H7 (cell line): ENCODE measurements at regions not wholly inside any gene's neighbourhood (a gene's known extent, or its start where the extent isn't known, plus 50 kb on each side); places are given as distances from the start of the nearest gene placed in this dataset.
"Not testable (repeated sequence)": the region's sequence is repeated elsewhere in the genome, so short reads cannot be mapped to it uniquely, and the experiment has no call there.

Source experiments
- DNase-seq: peaks from one replicate; pipeline ENCODE4 v3.0.0; 2012
- H3K27me3 ChIP-seq: 2 replicates; pipeline ENCODE4 v1.6.0; 2011; ENCODE audit warnings: mild to moderate bottlenecking, low read length; ENCODE audit not compliant: control insufficient read depth, insufficient read depth
- H3K36me3 ChIP-seq: replicated peaks from 2 replicates; pipeline ENCODE4 v1.5.1; 2011; ENCODE audit warnings: low read length; ENCODE audit not compliant: control insufficient read depth, insufficient read depth
- H3K4me3 ChIP-seq: 2 replicates; pipeline ENCODE4 v1.5.1; 2011; ENCODE audit warnings: low read depth, mild to moderate bottlenecking, control low read depth, low read length, moderate library complexity; ENCODE audit not compliant: insufficient read depth

- H3K4me3 ChIP-seq = no peak overlapping the region
- H3K27me3 ChIP-seq = no peaks in the 10 kb centered on the region; the same call in 1 of the 2 replicates
- no peaks in the 10 kb centered on the region for H3K36me3 ChIP-seq
- DNase-seq = no peak
Observed at GRCh38 chr1:194474701-194475100, 1288.3 kb upstream of the B3GALT2 start.

DNA sequence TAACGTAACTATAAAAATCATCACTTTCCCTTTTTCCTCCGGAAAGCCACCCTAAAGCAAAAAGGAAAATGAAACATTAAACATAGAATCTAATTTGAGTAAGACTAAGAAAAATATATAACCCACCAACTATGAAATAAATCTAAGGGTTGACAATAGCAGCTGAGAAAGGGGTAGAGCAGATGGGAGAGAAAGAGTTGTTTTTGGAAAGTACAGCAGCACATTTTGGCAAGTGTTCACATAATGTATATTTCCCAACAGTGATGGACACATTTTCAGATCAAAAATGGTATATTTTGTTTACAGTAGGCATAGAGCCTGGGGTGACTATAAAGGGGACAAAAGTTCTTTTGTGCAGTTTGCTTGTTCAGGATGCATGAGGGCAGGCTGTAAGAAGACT lies 1287.4 kb upstream of the B3GALT2 start:
- H3K4me3 ChIP-seq = no peak overlapping the region
- DNase-seq = no peak

GRCh38 chr1:194469282-194469681 lies 1282.9 kb upstream of the B3GALT2 start:
- no peak for DNase-seq
- Histone ChIP-seq H3K27me3 (no peaks in the 10 kb centered on the region), H3K4me3 (no peak overlapping the region), H3K36me3 (no peaks in the 10 kb centered on the region)

More for the DNA sequence above, 1287.4 kb upstream of the B3GALT2 start:
- no peaks in the 10 kb centered on the region for H3K27me3 ChIP-seq
- no peaks in the 10 kb centered on the region for H3K36me3 ChIP-seq

DNA sequence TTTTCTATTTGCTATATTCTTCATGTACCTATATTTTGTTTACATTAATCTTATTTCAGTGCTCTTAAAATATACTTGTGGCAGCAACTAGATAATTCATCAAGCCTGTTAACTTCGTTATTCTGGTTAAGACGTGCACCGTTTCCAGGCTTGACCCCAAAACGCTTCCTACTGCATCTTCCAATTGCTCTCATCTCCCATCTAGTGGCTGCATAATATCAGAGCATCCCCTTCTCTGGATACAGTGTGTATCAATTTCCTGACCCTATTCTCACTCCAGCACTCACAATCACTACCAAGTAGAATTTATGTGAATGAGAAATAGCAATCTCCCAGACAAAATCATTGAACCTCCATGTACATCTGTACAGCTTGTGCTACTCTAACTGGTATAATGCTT lies 1280.3 kb upstream of the B3GALT2 start:
- no peaks in the 10 kb centered on the region for H3K36me3 ChIP-seq
- no peak overlapping the region for H3K4me3 ChIP-seq
- no peaks in the 10 kb centered on the region for H3K27me3 ChIP-seq
- DNase-seq = no peak

- Histone ChIP-seq H3K36me3 (no peaks in the 10 kb centered on the region), H3K4me3 (no peak overlapping the region), H3K27me3 (no peaks in the 10 kb centered on the region)
- no peak for DNase-seq
Observed at GRCh38 chr1:194447636-194448035, 1261.2 kb upstream of the B3GALT2 start.

DNA sequence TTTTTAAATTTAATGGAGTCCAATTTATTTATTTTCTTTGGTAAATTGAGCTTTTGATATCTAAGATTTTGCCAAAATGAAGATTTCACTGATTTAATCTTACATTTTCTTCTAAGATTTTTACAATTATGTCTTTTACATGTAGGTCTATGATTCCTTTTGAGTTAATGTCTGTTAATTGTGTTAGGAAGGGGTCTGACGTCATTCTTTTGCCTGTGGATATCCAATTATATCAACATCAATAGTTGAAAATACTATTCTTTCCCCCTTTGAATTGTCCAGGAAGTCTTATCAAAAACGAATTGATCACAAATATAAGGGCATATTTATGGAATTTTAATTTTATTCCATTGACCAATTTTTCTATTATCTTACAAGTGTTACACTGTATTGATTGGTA lies 1258.8 kb upstream of the B3GALT2 start:
- DNase-seq = no peak
- Histone ChIP-seq H3K4me3 (no peak overlapping the region), H3K36me3 (no peaks in the 10 kb centered on the region), H3K27me3 (no peaks in the 10 kb centered on the region)

- Histone ChIP-seq H3K36me3 (no peaks in the 10 kb centered on the region), H3K4me3 (no peak overlapping the region), H3K27me3 (no peaks in the 10 kb centered on the region)
- DNase-seq = no peak
Observed at GRCh38 chr1:194442901-194443575, 1256.6 kb upstream of the B3GALT2 start.

- no peaks in the 10 kb centered on the region for H3K36me3 ChIP-seq
- no peaks in the 10 kb centered on the region for H3K27me3 ChIP-seq
- no peak for DNase-seq
- no peak overlapping the region for H3K4me3 ChIP-seq
Observed at GRCh38 chr1:194437135-194437534, 1250.7 kb upstream of the B3GALT2 start.

DNA sequence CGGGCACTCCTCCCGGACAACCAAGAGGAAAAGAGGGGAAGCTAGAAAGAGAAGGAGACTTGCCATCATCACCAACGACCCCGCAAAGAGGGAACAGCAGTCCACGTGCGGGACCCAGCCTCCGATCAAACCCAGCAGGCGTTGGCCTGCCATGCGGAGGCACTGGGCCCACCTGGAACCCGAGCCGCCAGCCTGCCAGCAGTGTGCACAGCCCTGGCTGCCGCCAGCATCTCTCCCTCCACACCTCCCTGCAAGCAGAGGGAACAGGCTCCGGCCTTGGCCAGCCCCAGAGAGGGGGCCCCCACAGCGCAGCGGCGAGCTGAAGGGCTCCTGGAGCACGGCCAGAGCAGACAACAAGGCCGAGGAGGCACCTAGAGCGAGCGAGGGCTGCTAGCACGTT lies 1244.7 kb upstream of the B3GALT2 start:
- Histone ChIP-seq H3K36me3 (no peaks in the 10 kb centered on the region), H3K27me3 (no peaks in the 10 kb centered on the region), H3K4me3 (no peak overlapping the region)
- no peak for DNase-seq

DNA sequence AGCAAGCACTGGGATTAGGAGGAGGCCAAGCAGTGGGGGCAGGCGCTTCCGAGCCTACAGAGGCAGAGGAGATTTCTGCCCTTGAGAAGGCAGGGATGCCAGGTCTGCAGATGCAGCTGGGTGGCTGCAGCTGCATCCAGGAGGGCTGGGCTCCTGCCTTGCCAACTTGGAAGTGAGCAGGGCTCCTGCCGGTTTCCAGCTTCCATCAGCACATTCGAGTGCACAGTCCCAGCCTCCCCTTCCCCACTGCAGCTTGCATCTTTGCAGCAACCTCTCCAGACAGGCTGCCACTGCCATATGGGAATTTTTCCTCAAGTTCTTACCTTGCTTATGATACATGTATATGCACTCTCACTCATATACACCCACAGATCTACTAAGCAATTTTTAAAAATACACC lies 1234.3 kb upstream of the B3GALT2 start:
- no peaks in the 10 kb centered on the region for H3K36me3 ChIP-seq

DNA sequence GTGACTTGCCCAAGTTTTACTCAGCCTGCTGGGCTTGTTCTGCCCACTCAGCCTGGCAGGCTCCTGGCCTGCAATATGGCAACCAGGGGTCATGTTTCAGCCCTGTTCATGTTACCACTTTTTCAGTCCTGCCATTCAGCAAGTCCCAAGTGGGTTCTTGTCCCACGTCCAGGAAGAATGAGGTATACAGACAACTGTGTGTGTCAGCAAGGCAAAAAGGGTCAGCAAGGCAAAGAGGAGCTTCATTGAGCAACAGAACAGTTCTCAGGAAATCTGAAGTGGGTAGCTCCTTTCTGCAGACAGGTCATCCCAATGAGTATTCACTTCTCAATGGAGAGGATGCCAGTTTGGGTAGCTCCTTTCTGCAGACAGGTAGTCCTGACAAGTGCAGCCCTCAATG lies 1233.3 kb upstream of the B3GALT2 start:
- no peak overlapping the region for H3K4me3 ChIP-seq
- H3K27me3 ChIP-seq = no peaks in the 10 kb centered on the region
- no peak for DNase-seq
- H3K36me3 ChIP-seq = no peaks in the 10 kb centered on the region

More for the DNA sequence above, 1234.3 kb upstream of the B3GALT2 start:
- Histone ChIP-seq H3K27me3 (no peaks in the 10 kb centered on the region), H3K4me3 (no peak overlapping the region)
- no peak for DNase-seq

GRCh38 chr1:194410756-194411155 lies 1224.3 kb upstream of the B3GALT2 start:
- Histone ChIP-seq H3K27me3 (no peaks in the 10 kb centered on the region), H3K36me3 (no peaks in the 10 kb centered on the region), H3K4me3 (no peak overlapping the region)
- DNase-seq = no peak

DNA sequence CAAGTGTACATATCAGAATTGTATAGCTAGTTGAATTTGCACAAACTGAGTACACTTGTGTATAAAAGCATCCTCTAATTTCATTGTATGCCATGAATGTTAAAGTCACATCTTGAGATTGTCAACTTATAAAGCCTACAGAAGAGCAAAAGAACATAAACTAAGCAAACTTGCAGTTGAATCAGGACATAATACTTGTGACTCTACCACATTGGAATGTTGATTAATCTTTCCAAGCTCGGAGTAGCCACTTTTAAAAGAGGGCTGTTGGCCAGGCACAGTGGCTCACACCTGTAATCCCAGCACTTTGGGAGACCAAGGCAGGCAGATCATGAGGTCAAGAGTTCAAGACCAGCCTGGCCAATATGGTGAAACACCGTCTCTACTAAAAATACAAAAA lies 1220.8 kb upstream of the B3GALT2 start:
- not testable (repeated sequence) for H3K4me3 ChIP-seq, DNase-seq, H3K27me3 ChIP-seq, H3K36me3 ChIP-seq

DNA sequence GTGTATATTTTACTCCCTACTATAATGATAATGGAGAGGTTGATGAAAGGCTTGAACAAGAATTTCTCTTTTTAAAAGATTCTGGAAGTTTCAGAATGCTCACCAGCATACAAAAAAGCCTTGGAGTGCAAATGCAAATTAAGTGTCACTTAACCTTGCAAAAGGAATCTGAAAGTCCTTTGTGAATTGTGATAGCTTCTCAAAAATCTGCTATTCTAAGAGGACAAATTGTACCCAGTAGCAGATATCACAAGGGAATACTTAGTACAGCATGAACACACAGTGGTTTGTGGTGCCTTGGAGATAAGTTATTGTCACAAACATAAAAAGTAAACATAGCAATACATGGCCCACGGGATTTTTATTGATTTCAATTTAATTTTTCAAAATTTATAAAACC lies 1208.3 kb upstream of the B3GALT2 start:
- Histone ChIP-seq H3K27me3 (no peaks in the 10 kb centered on the region), H3K36me3 (no peaks in the 10 kb centered on the region), H3K4me3 (no peak overlapping the region)
- DNase-seq = no peak

DNA sequence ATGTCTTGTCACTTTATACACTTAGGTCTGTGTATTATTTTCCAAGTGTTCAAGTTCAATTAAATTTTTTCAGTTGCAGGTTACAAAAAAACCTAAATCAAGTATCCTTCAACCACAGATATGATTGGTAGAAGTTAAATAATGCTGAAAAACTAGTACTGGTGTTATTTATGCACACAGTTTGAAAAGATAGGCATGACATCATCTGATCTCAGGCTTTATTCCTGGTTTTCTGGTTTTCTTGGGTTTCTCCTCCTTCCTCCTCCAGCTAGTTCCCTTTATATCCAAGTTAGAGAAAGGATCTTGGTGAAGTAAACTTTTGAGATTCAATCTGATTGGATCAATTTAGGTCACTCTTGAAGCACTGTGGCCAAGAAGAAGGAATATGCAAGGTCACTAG lies 1201.1 kb upstream of the B3GALT2 start:
- no peak overlapping the region for H3K4me3 ChIP-seq
- DNase-seq = no peak
- no peaks in the 10 kb centered on the region for H3K36me3 ChIP-seq
- no peaks in the 10 kb centered on the region for H3K27me3 ChIP-seq

DNA sequence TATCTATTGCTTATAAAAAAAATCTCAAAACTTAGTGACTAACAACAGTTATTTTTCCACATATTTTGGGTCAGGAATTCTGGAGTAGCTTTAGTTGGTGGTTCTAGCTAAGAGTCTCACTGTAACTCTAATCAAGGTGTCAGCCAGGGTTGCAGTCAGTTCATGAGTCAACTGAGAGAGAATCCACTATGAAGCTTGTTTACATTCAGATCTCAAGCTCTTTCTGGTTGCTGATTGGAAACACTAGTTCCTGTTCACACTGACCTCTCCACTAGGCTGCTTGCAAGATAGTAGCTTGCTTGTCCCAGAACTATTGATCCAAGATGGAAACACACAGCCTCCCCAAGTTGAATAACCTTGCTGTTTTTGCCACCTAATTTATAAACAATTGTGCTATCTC lies 1192.1 kb upstream of the B3GALT2 start:
- no peaks in the 10 kb centered on the region for H3K36me3 ChIP-seq
- no peak for DNase-seq
- no peak overlapping the region for H3K4me3 ChIP-seq
- H3K27me3 ChIP-seq = no peaks in the 10 kb centered on the region
